ENCODE measurements at regions not wholly inside any gene's neighbourhood (a gene's known extent, or its start where the extent isn't known, plus 50 kb on each side); places are given as distances from the start of the nearest gene placed in this dataset.

- TF ChIP-seq MAX (IDR thresholded peaks at IDR 0.05) (no peak), YY1 (IDR thresholded peaks at IDR 0.05; ENCODE audit: low read depth) (no peak), TAF1 (IDR thresholded peaks at IDR 0.05; ENCODE audit: low read depth) (no peak), CEBPB (IDR thresholded peaks at IDR 0.05) (no peak), NFIC (IDR thresholded peaks at IDR 0.05) (no peak), EGR1 (IDR thresholded peaks at IDR 0.05) (no peak), TEAD4 (IDR thresholded peaks at IDR 0.05) (no peak), EP300 (IDR thresholded peaks at IDR 0.05; ENCODE audit: borderline replicate concordance) (no peak), FOXM1 (IDR thresholded peaks at IDR 0.05; ENCODE audit: borderline replicate concordance, low read depth) (no peak)
- TF ChIP-seq, protein P1, sequence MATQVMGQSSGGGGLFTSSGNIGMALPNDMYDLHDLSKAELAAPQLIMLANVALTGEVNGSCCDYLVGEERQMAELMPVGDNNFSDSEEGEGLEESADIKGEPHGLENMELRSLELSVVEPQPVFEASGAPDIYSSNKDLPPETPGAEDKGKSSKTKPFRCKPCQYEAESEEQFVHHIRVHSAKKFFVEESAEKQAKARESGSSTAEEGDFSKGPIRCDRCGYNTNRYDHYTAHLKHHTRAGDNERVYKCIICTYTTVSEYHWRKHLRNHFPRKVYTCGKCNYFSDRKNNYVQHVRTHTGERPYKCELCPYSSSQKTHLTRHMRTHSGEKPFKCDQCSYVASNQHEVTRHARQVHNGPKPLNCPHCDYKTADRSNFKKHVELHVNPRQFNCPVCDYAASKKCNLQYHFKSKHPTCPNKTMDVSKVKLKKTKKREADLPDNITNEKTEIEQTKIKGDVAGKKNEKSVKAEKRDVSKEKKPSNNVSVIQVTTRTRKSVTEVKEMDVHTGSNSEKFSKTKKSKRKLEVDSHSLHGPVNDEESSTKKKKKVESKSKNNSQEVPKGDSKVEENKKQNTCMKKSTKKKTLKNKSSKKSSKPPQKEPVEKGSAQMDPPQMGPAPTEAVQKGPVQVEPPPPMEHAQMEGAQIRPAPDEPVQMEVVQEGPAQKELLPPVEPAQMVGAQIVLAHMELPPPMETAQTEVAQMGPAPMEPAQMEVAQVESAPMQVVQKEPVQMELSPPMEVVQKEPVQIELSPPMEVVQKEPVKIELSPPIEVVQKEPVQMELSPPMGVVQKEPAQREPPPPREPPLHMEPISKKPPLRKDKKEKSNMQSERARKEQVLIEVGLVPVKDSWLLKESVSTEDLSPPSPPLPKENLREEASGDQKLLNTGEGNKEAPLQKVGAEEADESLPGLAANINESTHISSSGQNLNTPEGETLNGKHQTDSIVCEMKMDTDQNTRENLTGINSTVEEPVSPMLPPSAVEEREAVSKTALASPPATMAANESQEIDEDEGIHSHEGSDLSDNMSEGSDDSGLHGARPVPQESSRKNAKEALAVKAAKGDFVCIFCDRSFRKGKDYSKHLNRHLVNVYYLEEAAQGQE (IDR thresholded peaks at IDR 0.05; ENCODE audit: low read depth): no peak
- TF ChIP-seq, protein P2, sequence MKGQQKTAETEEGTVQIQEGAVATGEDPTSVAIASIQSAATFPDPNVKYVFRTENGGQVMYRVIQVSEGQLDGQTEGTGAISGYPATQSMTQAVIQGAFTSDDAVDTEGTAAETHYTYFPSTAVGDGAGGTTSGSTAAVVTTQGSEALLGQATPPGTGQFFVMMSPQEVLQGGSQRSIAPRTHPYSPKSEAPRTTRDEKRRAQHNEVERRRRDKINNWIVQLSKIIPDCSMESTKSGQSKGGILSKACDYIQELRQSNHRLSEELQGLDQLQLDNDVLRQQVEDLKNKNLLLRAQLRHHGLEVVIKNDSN (IDR thresholded peaks at IDR 0.05): no peak
Measured at GRCh38 chr17:70654706-70655105, 485.4 kb downstream of the KCNJ2 start.

- TF ChIP-seq CEBPB (IDR thresholded peaks at IDR 0.05): no peak
- TF ChIP-seq YY1 (IDR thresholded peaks at IDR 0.05; ENCODE audit: low read depth): no peak
- TF ChIP-seq CREB1 (IDR thresholded peaks at IDR 0.05; ENCODE audit: low read depth): no peak
- TF ChIP-seq MAX (IDR thresholded peaks at IDR 0.05): no peak
- TF ChIP-seq ZBTB7A (IDR thresholded peaks at IDR 0.05; ENCODE audit: low read depth): no peak
- TF ChIP-seq, protein P1 (IDR thresholded peaks at IDR 0.05; ENCODE audit: low read depth): no peak
- no peak for TF ChIP-seq FOXM1 (IDR thresholded peaks at IDR 0.05; ENCODE audit: borderline replicate concordance, low read depth)
- TF ChIP-seq, protein P2 (IDR thresholded peaks at IDR 0.05): no peak
- TF ChIP-seq EGR1 (IDR thresholded peaks at IDR 0.05): no peak
- TF ChIP-seq NFIC (IDR thresholded peaks at IDR 0.05): no peak
- no peak for TF ChIP-seq TAF1 (IDR thresholded peaks at IDR 0.05; ENCODE audit: low read depth)
- TF ChIP-seq TCF12 (IDR thresholded peaks at IDR 0.05; ENCODE audit: low read depth): no peak
- TF ChIP-seq EP300 (IDR thresholded peaks at IDR 0.05; ENCODE audit: borderline replicate concordance): no peak
- TF ChIP-seq TEAD4 (IDR thresholded peaks at IDR 0.05): no peak
- TF ChIP-seq RAD21 (IDR thresholded peaks at IDR 0.05; ENCODE audit: low read depth): no peak
Measured at GRCh38 chr17:70655176-70655958, 486.0 kb downstream of the KCNJ2 start.

GRCh38 chr17:70658317-70658716, 489.0 kb downstream of the KCNJ2 start:
- TF ChIP-seq, protein P1 (IDR thresholded peaks at IDR 0.05; ENCODE audit: low read depth): no peak
- TF ChIP-seq FOXM1 (IDR thresholded peaks at IDR 0.05; ENCODE audit: borderline replicate concordance, low read depth) (peak; percentile 95), EGR1 (IDR thresholded peaks at IDR 0.05) (no peak; the same call in 1 of the 2 replicates), EP300 (IDR thresholded peaks at IDR 0.05; ENCODE audit: borderline replicate concordance) (peak; percentile 98), RAD21 (IDR thresholded peaks at IDR 0.05; ENCODE audit: low read depth) (peak; percentile 20), NFIC (IDR thresholded peaks at IDR 0.05) (peak; percentile 85), TCF12 (IDR thresholded peaks at IDR 0.05; ENCODE audit: low read depth) (peak; percentile 96), MAX (IDR thresholded peaks at IDR 0.05) (no peak), ZBTB7A (IDR thresholded peaks at IDR 0.05; ENCODE audit: low read depth) (peak; percentile 71; the same call in 1 of the 2 replicates), CEBPB (IDR thresholded peaks at IDR 0.05) (peak; percentile 85), YY1 (IDR thresholded peaks at IDR 0.05; ENCODE audit: low read depth) (peak; percentile 26; the same call in 1 of the 2 replicates), TEAD4 (IDR thresholded peaks at IDR 0.05) (peak; percentile 83), CREB1 (IDR thresholded peaks at IDR 0.05; ENCODE audit: low read depth) (no peak), TAF1 (IDR thresholded peaks at IDR 0.05; ENCODE audit: low read depth) (no peak)
- TF ChIP-seq, protein P2 (IDR thresholded peaks at IDR 0.05): no peak
